ENCODE measurements at regions not wholly inside any gene's neighbourhood (a gene's known extent, or its start where the extent isn't known, plus 50 kb on each side); places are given as distances from the start of the nearest gene placed in this dataset.

DNA sequence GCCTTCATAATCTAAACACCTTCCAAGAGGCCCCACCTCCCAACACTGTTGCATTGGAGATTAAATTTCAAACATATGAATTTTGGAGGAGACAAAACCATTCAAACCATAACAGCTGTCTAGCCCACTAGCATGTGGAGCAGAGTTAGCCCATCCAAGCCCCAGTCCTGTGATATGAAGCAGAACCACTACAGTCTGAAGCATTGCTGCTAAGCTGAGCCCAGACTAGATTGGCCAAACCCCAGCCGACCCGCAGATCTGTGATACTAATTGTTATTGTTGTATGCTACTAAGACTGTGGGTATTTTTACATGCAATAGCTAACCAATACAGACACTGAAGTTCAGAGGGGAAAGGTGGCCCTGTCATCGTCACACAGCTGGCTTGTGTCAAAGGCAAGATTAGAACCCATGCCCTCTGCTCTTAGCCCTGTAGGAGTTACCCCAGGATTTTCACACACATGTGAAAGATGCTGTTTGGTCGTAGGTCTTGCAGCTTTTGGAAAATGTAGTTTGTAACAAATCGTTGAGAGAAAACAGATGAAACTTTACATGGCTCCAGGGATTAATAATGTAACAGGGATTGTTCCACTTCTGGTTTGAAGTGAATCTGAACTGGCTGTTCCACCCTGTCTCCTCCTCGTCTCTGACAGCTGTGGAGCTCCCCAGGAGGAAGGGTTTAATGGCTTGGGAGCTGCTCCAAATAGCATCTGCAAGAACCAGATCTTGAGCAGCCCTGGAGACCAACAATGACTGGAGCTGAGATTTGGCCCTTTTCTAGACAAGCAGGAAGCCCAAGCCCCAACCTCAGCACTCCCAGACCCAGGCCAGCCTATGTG is 517.5 kb downstream of the MID1IP1 start:
- Mint-ChIP-seq H3K27me3 (no peaks in the 10 kb centered on the region), H3K4me3 (peak overlapping the region in 2 of 4 donors; percentile 12 to 18), H3K27ac (peak overlapping the region; percentile 57 to 82 (median 74)), H3K4me1 (peaks cover 5 to 83% (median 41%) of the 10 kb centered on the region in 4 donors), H3K9me3 (peaks cover 0 to 3% (median 0%) of the 10 kb centered on the region in 7 donors), H3K36me3 (peaks cover 30% of the 10 kb centered on the region)
- peaks cover 24% of the 10 kb centered on the region for H3K4me1 ChIP-seq (ENCODE audit: control insufficient read depth, insufficient read depth, low read length, poor library complexity, severe bottlenecking)
- no peaks in the 10 kb centered on the region for H3K36me3 ChIP-seq (ENCODE audit: control insufficient read depth, insufficient read depth, low read length)
- H3K27me3 ChIP-seq (ENCODE audit: control insufficient read depth, insufficient read depth, low read length): no peaks in the 10 kb centered on the region
- H3K27ac ChIP-seq (ENCODE audit: insufficient read depth, low read length, poor library complexity, severe bottlenecking): peak overlapping the region; percentile 14
- DNase-seq (no peak), ATAC-seq (ENCODE audit: low read depth in 2 of 2) (no peak)
- H3K9me3 ChIP-seq (ENCODE audit: control insufficient read depth in 2 of 2, low read length in 2 of 2): no peaks in the 10 kb centered on the region
- no peak overlapping the region for H3K4me3 ChIP-seq (ENCODE audit: low read depth, low read length)

DNA sequence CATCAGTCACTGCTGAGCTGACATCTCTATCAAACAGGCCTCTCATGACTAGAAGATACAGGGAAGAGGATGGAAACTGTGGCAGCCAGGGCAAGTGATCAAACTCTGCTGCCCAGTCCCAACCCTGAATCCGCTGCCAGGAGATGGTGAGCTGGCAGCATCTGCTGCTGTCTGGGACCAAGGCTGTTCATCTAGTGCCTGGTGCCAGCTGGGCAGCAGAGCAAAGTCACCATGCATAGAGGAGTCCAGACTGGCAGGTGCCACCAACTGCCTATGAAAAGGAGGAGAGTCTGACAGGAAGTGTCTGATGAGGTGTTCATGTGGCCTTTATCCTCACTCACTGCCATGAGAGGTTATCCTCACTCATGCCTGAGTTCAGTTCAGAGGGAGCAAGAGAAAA is 518.9 kb downstream of the MID1IP1 start:
- Histone ChIP-seq H3K9me3 (ENCODE audit: control insufficient read depth in 2 of 2, low read length in 2 of 2) (no peaks in the 10 kb centered on the region), H3K27ac (ENCODE audit: insufficient read depth, low read length, poor library complexity, severe bottlenecking) (peak overlapping the region; percentile 34), H3K4me1 (ENCODE audit: control insufficient read depth, insufficient read depth, low read length, poor library complexity, severe bottlenecking) (peaks cover 20% of the 10 kb centered on the region), H3K36me3 (ENCODE audit: control insufficient read depth, insufficient read depth, low read length) (no peaks in the 10 kb centered on the region), H3K4me3 (ENCODE audit: low read depth, low read length) (no peak overlapping the region), H3K27me3 (ENCODE audit: control insufficient read depth, insufficient read depth, low read length) (no peaks in the 10 kb centered on the region)
- ATAC-seq (ENCODE audit: low read depth in 2 of 2): peak in 1 of 2 donors; percentile 62
- Mint-ChIP-seq H3K4me1 (peaks cover 5 to 82% (median 45%) of the 10 kb centered on the region in 4 donors), H3K36me3 (peaks cover 30% of the 10 kb centered on the region), H3K27me3 (no peaks in the 10 kb centered on the region), H3K4me3 (peak overlapping the region in 3 of 4 donors; percentile 12 to 76 (median 39)), H3K27ac (peak overlapping the region; percentile 74 to 88 (median 82)), H3K9me3 (peaks cover 0 to 3% (median 0%) of the 10 kb centered on the region in 7 donors)
- DNase-seq: no peak

DNA sequence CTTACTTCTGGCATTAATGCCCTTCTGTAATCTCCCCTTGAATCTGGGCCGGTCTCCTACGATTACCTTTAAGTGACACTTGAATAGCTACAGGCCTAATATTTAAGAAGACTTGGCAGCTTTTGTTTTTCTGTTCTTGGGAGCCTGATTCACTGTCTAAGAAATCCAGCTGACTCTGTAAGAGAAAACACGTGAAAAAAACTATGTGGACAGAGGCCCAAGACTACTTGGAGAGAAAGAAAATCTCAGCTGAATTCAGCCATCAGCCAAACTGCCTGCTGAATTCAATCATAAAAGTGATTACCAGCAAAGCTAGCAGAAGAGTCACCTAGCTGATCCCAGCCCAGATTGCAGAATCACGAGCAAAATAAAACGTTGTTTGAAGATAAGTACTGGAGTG is 521.2 kb downstream of the MID1IP1 start:
- no peaks in the 10 kb centered on the region for H3K9me3 ChIP-seq (ENCODE audit: control insufficient read depth in 2 of 2, low read length in 2 of 2)
- H3K27me3 Mint-ChIP-seq: no peaks in the 10 kb centered on the region
- H3K27ac ChIP-seq (ENCODE audit: insufficient read depth, low read length, poor library complexity, severe bottlenecking): peak overlapping the region; percentile 47
- H3K36me3 Mint-ChIP-seq: peaks cover 25% of the 10 kb centered on the region
- ATAC-seq (ENCODE audit: low read depth in 2 of 2): no peak
- no peaks in the 10 kb centered on the region for H3K27me3 ChIP-seq (ENCODE audit: control insufficient read depth, insufficient read depth, low read length)
- peaks cover 6 to 79% (median 52%) of the 10 kb centered on the region in 4 donors for H3K4me1 Mint-ChIP-seq
- H3K4me3 ChIP-seq (ENCODE audit: low read depth, low read length): peak overlapping the region; percentile 81
- H3K4me3 Mint-ChIP-seq: peak overlapping the region; percentile 21 to 53 (median 44)
- H3K36me3 ChIP-seq (ENCODE audit: control insufficient read depth, insufficient read depth, low read length): no peaks in the 10 kb centered on the region
- no peak for DNase-seq
- no peaks in the 10 kb centered on the region for H3K9me3 Mint-ChIP-seq
- peaks cover 22% of the 10 kb centered on the region for H3K4me1 ChIP-seq (ENCODE audit: control insufficient read depth, insufficient read depth, low read length, poor library complexity, severe bottlenecking)
- peak overlapping the region; percentile 23 to 97 (median 81) for H3K27ac Mint-ChIP-seq

DNA sequence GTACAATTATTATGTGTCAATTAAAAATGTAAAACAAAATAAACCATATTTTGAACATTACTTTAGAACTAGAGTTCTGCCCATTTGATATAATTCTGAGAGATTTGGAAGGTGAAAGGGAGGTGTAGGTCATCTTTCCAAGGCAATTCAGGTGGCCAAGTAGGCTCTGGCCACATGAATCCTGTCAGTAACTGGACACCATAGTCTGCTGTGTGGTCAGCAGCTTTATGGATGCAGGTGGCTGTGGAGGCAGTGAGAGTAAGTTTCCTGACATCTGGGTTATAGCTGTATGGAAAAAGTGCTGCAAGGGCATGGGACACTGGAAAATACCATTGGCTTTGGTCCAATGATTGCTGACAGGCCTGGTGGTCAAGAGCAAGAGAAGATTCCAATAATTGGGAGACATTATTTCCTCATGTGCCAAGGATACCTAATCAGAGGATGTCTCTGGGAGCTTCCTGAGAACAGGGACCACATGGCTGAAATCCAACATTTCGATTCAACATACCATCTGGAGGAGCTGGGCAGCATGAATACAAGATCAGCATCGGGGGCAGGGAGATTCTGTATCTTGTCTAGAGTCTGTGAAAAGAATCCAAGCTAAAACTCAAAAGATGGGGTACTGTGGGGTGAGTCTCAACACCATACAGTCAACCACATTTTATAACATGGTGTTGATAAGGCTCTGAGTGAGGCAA is 523.1 kb downstream of the MID1IP1 start:
- peaks cover 23 to 79% (median 59%) of the 10 kb centered on the region in 4 donors for H3K4me1 Mint-ChIP-seq
- H3K4me3 Mint-ChIP-seq: peak overlapping the region; percentile 39 to 88 (median 76)
- ATAC-seq (ENCODE audit: low read depth in 2 of 2) (no peak), DNase-seq (no peak)
- Histone ChIP-seq H3K36me3 (ENCODE audit: control insufficient read depth, insufficient read depth, low read length) (no peaks in the 10 kb centered on the region), H3K27me3 (ENCODE audit: control insufficient read depth, insufficient read depth, low read length) (no peaks in the 10 kb centered on the region), H3K27ac (ENCODE audit: insufficient read depth, low read length, poor library complexity, severe bottlenecking) (no peak overlapping the region), H3K4me1 (ENCODE audit: control insufficient read depth, insufficient read depth, low read length, poor library complexity, severe bottlenecking) (peaks cover 35% of the 10 kb centered on the region), H3K4me3 (ENCODE audit: low read depth, low read length) (peak overlapping the region; percentile 81), H3K9me3 (ENCODE audit: control insufficient read depth in 2 of 2, low read length in 2 of 2) (no peaks in the 10 kb centered on the region)
- peaks cover 20% of the 10 kb centered on the region for H3K36me3 Mint-ChIP-seq
- H3K27ac Mint-ChIP-seq: peak overlapping the region; percentile 67 to 84 (median 81)
- no peaks in the 10 kb centered on the region for H3K9me3 Mint-ChIP-seq
- H3K27me3 Mint-ChIP-seq: no peaks in the 10 kb centered on the region

DNA sequence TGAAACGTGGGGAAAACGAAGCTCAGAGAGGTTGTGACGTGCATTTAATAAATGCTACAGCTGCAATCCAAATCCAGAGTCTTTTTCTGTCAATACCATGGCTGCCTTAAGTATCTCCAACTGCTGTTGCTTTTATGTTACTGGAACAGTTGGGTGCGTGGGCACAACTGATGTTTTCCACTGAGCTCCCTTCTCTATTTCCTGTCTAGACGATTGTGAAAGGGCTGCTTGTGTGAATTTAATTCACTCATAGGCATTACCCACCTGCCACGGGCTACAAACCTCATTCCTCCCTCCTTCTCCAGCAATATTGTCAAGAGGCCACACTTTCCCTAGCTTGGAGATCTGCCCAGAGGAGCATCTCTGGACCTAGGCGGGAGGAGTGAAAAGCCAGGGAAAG is 526.0 kb downstream of the MID1IP1 start:
- H3K4me1 ChIP-seq (ENCODE audit: control insufficient read depth, insufficient read depth, low read length, poor library complexity, severe bottlenecking): peaks cover 34% of the 10 kb centered on the region
- peaks cover 26 to 79% (median 60%) of the 10 kb centered on the region in 4 donors for H3K4me1 Mint-ChIP-seq
- H3K4me3 ChIP-seq (ENCODE audit: low read depth, low read length): peak overlapping the region; percentile 81
- no peaks in the 10 kb centered on the region for H3K27me3 ChIP-seq (ENCODE audit: control insufficient read depth, insufficient read depth, low read length)
- peak overlapping the region; percentile 74 to 99 (median 84) for H3K27ac Mint-ChIP-seq
- H3K27me3 Mint-ChIP-seq: no peaks in the 10 kb centered on the region
- H3K27ac ChIP-seq (ENCODE audit: insufficient read depth, low read length, poor library complexity, severe bottlenecking): peak overlapping the region; percentile 57
- H3K9me3 Mint-ChIP-seq: peaks cover 0 to 3% (median 0%) of the 10 kb centered on the region in 7 donors
- H3K36me3 ChIP-seq (ENCODE audit: control insufficient read depth, insufficient read depth, low read length): no peaks in the 10 kb centered on the region
- peak overlapping the region; percentile 74 to 89 (median 80) for H3K4me3 Mint-ChIP-seq
- H3K36me3 Mint-ChIP-seq: peaks cover 5% of the 10 kb centered on the region
- peak; percentile 71 to 84 for ATAC-seq (ENCODE audit: low read depth in 2 of 2)
- no peaks in the 10 kb centered on the region for H3K9me3 ChIP-seq (ENCODE audit: control insufficient read depth in 2 of 2, low read length in 2 of 2)
- DNase-seq: peak; percentile 14 to 62 (median 34)

DNA sequence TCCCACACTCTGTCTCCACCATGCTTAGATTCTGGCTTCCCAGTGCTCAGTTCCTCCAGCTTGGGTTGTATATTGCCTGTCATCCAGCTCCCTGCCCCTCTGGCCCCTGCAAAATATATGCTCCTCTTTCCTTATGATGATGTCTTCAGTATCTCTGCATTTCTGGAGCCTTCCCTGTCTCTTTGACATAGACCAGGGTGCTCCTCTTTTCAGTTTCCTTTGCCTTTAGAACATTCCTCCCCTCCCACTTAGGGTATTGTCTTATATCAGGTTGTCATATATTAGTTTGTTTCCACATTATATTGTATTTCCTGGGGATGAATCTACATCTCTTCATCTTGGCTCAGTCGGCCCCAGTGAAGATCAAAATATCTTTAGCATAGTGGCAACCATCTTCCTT is 526.4 kb downstream of the MID1IP1 start:
- peaks cover 26 to 79% (median 59%) of the 10 kb centered on the region in 4 donors for H3K4me1 Mint-ChIP-seq
- peak overlapping the region; percentile 74 to 99 (median 84) for H3K27ac Mint-ChIP-seq

DNA sequence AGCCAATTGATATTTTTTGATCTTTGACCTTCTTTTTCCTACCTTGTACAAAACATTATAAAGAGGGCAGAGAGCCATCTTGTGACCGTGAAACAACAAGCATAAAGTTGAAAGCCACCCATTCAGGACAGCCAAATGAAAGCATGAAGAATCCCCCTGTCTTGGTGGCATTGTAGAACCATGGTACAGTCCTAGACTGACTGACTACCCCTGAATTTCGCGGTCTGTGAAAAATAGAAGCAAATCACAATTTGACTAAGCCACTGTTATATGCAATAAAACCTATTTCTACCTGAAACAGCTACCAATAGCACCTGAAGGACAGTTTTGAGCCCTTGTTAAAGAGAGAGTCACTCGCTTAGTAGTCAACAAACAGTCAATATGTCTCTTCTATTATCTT is 527.4 kb downstream of the MID1IP1 start:
- no peaks in the 10 kb centered on the region for H3K27me3 Mint-ChIP-seq
- Histone ChIP-seq H3K4me3 (ENCODE audit: low read depth, low read length) (peak overlapping the region; percentile 37), H3K27ac (ENCODE audit: insufficient read depth, low read length, poor library complexity, severe bottlenecking) (peak overlapping the region; percentile 55), H3K4me1 (ENCODE audit: control insufficient read depth, insufficient read depth, low read length, poor library complexity, severe bottlenecking) (peaks cover 34% of the 10 kb centered on the region), H3K27me3 (ENCODE audit: control insufficient read depth, insufficient read depth, low read length) (no peaks in the 10 kb centered on the region), H3K36me3 (ENCODE audit: control insufficient read depth, insufficient read depth, low read length) (no peaks in the 10 kb centered on the region), H3K9me3 (ENCODE audit: control insufficient read depth in 2 of 2, low read length in 2 of 2) (no peaks in the 10 kb centered on the region)
- peak overlapping the region; percentile 74 to 99 (median 84) for H3K27ac Mint-ChIP-seq
- DNase-seq (peak in 1 of 3 donors; percentile 48), ATAC-seq (ENCODE audit: low read depth in 2 of 2) (no peak)
- peaks cover 0 to 3% (median 0%) of the 10 kb centered on the region in 7 donors for H3K9me3 Mint-ChIP-seq
- no peaks in the 10 kb centered on the region for H3K36me3 Mint-ChIP-seq
- peaks cover 21 to 74% (median 54%) of the 10 kb centered on the region in 4 donors for H3K4me1 Mint-ChIP-seq
- H3K4me3 Mint-ChIP-seq: peak overlapping the region in 2 of 4 donors; percentile 22 to 78

More for the DNA sequence above, 526.4 kb downstream of the MID1IP1 start:
- ATAC-seq (ENCODE audit: low read depth in 2 of 2) (peak in 1 of 2 donors; percentile 15), DNase-seq (no peak)
- Mint-ChIP-seq H3K36me3 (peaks cover 4% of the 10 kb centered on the region), H3K9me3 (peaks cover 0 to 3% (median 0%) of the 10 kb centered on the region in 7 donors), H3K27me3 (no peaks in the 10 kb centered on the region), H3K4me3 (peak overlapping the region; percentile 74 to 89 (median 80))
- no peaks in the 10 kb centered on the region for H3K9me3 ChIP-seq (ENCODE audit: control insufficient read depth in 2 of 2, low read length in 2 of 2)
- peak overlapping the region; percentile 81 for H3K4me3 ChIP-seq (ENCODE audit: low read depth, low read length)
- H3K36me3 ChIP-seq (ENCODE audit: control insufficient read depth, insufficient read depth, low read length): no peaks in the 10 kb centered on the region
- no peaks in the 10 kb centered on the region for H3K27me3 ChIP-seq (ENCODE audit: control insufficient read depth, insufficient read depth, low read length)
- peaks cover 34% of the 10 kb centered on the region for H3K4me1 ChIP-seq (ENCODE audit: control insufficient read depth, insufficient read depth, low read length, poor library complexity, severe bottlenecking)
- peak overlapping the region; percentile 57 for H3K27ac ChIP-seq (ENCODE audit: insufficient read depth, low read length, poor library complexity, severe bottlenecking)

Measured in CD4-positive, CD25-positive, alpha-beta regulatory T cell (primary cell).